Neural progenitor cell (in vitro differentiated cells): ENCODE measurements at regions not wholly inside any gene's neighbourhood (a gene's known extent, or its start where the extent isn't known, plus 50 kb on each side); places are given as distances from the start of the nearest gene placed in this dataset.

Experiments used
- DNase-seq: peaks from one replicate; pipeline ENCODE4 v3.0.0-alpha.2; 2016; ENCODE audit warnings: low spot score
- H2AFZ ChIP-seq: fragments of 200-600 bp; sonication (generic); replicated peaks from 2 replicates; pipeline ENCODE4 v1.6.1; 2016; ENCODE audit warnings: antibody characterized with exemption
- H3F3A ChIP-seq: fragments of 200-600 bp; sonication (generic); 2 replicates; pipeline ENCODE4 v1.6.1; 2016; ENCODE audit warnings: antibody characterized with exemption, low read depth
- H3K27ac ChIP-seq: fragments of 200-600 bp; sonication (generic); 2 replicates; pipeline ENCODE4 v1.5.1; 2016; ENCODE audit warnings: mild to moderate bottlenecking
- H3K27me3 ChIP-seq: fragments of 200-600 bp; sonication (generic); 2 replicates; pipeline ENCODE4 v1.6.1; 2016; ENCODE audit warnings: mild to moderate bottlenecking, moderate library complexity
- H3K36me3 ChIP-seq: fragments of 200-600 bp; sonication (generic); 2 replicates; pipeline ENCODE4 v1.5.1; 2016
- H3K4me1 ChIP-seq: fragments of 200-600 bp; sonication (generic); 2 replicates; pipeline ENCODE4 v1.6.1; 2016; ENCODE audit warnings: mixed run types
- H3K4me2 ChIP-seq: fragments of 200-600 bp; sonication (generic); 2 replicates; pipeline ENCODE4 v1.6.1; 2016
- H3K4me3 ChIP-seq: fragments of 200-600 bp; sonication (generic); 2 replicates; pipeline ENCODE4 v1.5.1; 2016
- H3K79me2 ChIP-seq: fragments of 200-600 bp; sonication (generic); 2 replicates; pipeline ENCODE4 v1.6.1; 2016; ENCODE audit warnings: low read depth
- H3K9ac ChIP-seq: fragments of 200-600 bp; sonication (generic); 2 replicates; pipeline ENCODE4 v1.6.1; 2016
- H3K9me3 ChIP-seq: fragments of 200-600 bp; sonication (generic); 2 replicates; pipeline ENCODE4 v1.5.1; 2016; ENCODE audit warnings: low read depth
- H4K20me1 ChIP-seq: fragments of 200-600 bp; sonication (generic); 2 replicates; pipeline ENCODE4 v1.6.1; 2016; ENCODE audit warnings: low read depth
- H3K27ac Mint-ChIP-seq: 3 replicates; pipeline ENCODE4 v1.8.0; 2021; ENCODE audit warnings: mixed read lengths
- H3K27me3 Mint-ChIP-seq: 2 replicates; pipeline ENCODE4 v1.8.0; 2022; ENCODE audit warnings: low read depth, mild to moderate bottlenecking, inconsistent platforms, moderate library complexity, mixed read lengths; ENCODE audit not compliant: insufficient read depth
- H3K36me3 Mint-ChIP-seq: 3 replicates; pipeline ENCODE4 v1.8.0; 2021; ENCODE audit warnings: mixed read lengths
- H3K4me1 Mint-ChIP-seq: 3 replicates; pipeline ENCODE4 v1.8.0; 2021; ENCODE audit warnings: mixed read lengths
- H3K4me3 Mint-ChIP-seq: 3 replicates; pipeline ENCODE4 v1.8.0; 2021; ENCODE audit warnings: mild to moderate bottlenecking, moderate library complexity, mixed read lengths
- H3K9me3 Mint-ChIP-seq: 3 replicates; pipeline ENCODE4 v1.8.0; 2020; ENCODE audit warnings: mixed read lengths
- CTCF ChIP-seq: fragments of 200-600 bp; sonication (generic); IDR thresholded peaks from 2 replicates; pipeline ENCODE4 v1.5.1; 2017; ENCODE audit warnings: antibody characterized with exemption, mild to moderate bottlenecking
- EZH2 ChIP-seq: fragments of 200-600 bp; sonication (generic); IDR thresholded peaks from 2 replicates; pipeline ENCODE4 v1.6.1; 2017; ENCODE audit warnings: antibody characterized with exemption, mild to moderate bottlenecking, moderate library complexity
- EZH2phosphoT487 ChIP-seq: fragments of 200-600 bp; sonication (generic); IDR thresholded peaks from 2 replicates; pipeline ENCODE4 v1.6.1; 2017; ENCODE audit warnings: antibody characterized with exemption

GRCh38 chr6:43850314-43851203, 80.5 kb downstream of the VEGFA start:
- no peak for DNase-seq
- Histone ChIP-seq H3K79me2 (no peaks in the 10 kb centered on the region), H3K4me1 (peaks cover 3% of the 10 kb centered on the region), H3K36me3 (no peaks in the 10 kb centered on the region), H4K20me1 (no peaks in the 10 kb centered on the region), H3K4me2 (no peak overlapping the region), H3K9ac (no peak overlapping the region), H2AFZ (no peak overlapping the region), H3K27ac (no peak overlapping the region), H3K27me3 (no peaks in the 10 kb centered on the region), H3K4me3 (no peak overlapping the region), H3K9me3 (no peaks in the 10 kb centered on the region), H3F3A (no peaks in the 10 kb centered on the region)
- no peaks in the 10 kb centered on the region for H3K9me3 Mint-ChIP-seq
- peaks cover 20% of the 10 kb centered on the region for H3K27me3 Mint-ChIP-seq
- peak overlapping the region; percentile 62 for H3K27ac Mint-ChIP-seq
- H3K4me3 Mint-ChIP-seq = no peak overlapping the region
- peaks cover 21% of the 10 kb centered on the region for H3K4me1 Mint-ChIP-seq
- H3K36me3 Mint-ChIP-seq = no peaks in the 10 kb centered on the region
- TF ChIP-seq EZH2 (no peak), CTCF (no peak), EZH2phosphoT487 (no peak)

GRCh38 chr6:43849844-43850243, 79.8 kb downstream of the VEGFA start:
- no peaks in the 10 kb centered on the region for H3K79me2 ChIP-seq
- peaks cover 24% of the 10 kb centered on the region for H3K4me1 Mint-ChIP-seq
- no peaks in the 10 kb centered on the region for H3K9me3 Mint-ChIP-seq
- H3K36me3 Mint-ChIP-seq = no peaks in the 10 kb centered on the region
- no peak overlapping the region for H3K27ac ChIP-seq
- H3K4me1 ChIP-seq = peaks cover 3% of the 10 kb centered on the region
- H4K20me1 ChIP-seq = no peaks in the 10 kb centered on the region
- no peaks in the 10 kb centered on the region for H3K9me3 ChIP-seq
- H3K36me3 ChIP-seq = no peaks in the 10 kb centered on the region
- no peaks in the 10 kb centered on the region for H3K27me3 ChIP-seq
- no peak for DNase-seq
- H3K9ac ChIP-seq = no peak overlapping the region
- no peak overlapping the region for H3K4me3 Mint-ChIP-seq
- H3K4me3 ChIP-seq = no peak overlapping the region
- peaks cover 15% of the 10 kb centered on the region for H3K27me3 Mint-ChIP-seq
- H3K27ac Mint-ChIP-seq = peak overlapping the region; percentile 40
- no peaks in the 10 kb centered on the region for H3F3A ChIP-seq
- H3K4me2 ChIP-seq = no peak overlapping the region
- H2AFZ ChIP-seq = no peak overlapping the region
- TF ChIP-seq EZH2 (no peak), EZH2phosphoT487 (no peak), CTCF (no peak)

GRCh38 chr6:43848671-43849391, 78.8 kb downstream of the VEGFA start:
- Mint-ChIP-seq H3K4me1 (peaks cover 19% of the 10 kb centered on the region), H3K27me3 (peaks cover 12% of the 10 kb centered on the region), H3K36me3 (no peaks in the 10 kb centered on the region), H3K27ac (peak overlapping the region; percentile 62), H3K9me3 (no peaks in the 10 kb centered on the region), H3K4me3 (no peak overlapping the region)
- DNase-seq = no peak
- H3K4me2 ChIP-seq = no peak overlapping the region
- no peaks in the 10 kb centered on the region for H3K79me2 ChIP-seq
- H3K27me3 ChIP-seq = no peaks in the 10 kb centered on the region
- H3K4me3 ChIP-seq = no peak overlapping the region
- no peaks in the 10 kb centered on the region for H3F3A ChIP-seq
- H3K9me3 ChIP-seq = no peaks in the 10 kb centered on the region
- H4K20me1 ChIP-seq = no peaks in the 10 kb centered on the region
- H3K9ac ChIP-seq = no peak overlapping the region
- no peak overlapping the region for H3K27ac ChIP-seq
- TF ChIP-seq EZH2 (no peak), CTCF (no peak), EZH2phosphoT487 (no peak)
- H2AFZ ChIP-seq = no peak overlapping the region
- H3K4me1 ChIP-seq = peaks cover 3% of the 10 kb centered on the region
- no peaks in the 10 kb centered on the region for H3K36me3 ChIP-seq
